ENCODE measurements at regions not wholly inside any gene's neighbourhood (a gene's known extent, or its start where the extent isn't known, plus 50 kb on each side); places are given as distances from the start of the nearest gene placed in this dataset.

- WGBS (ENCODE audit: low lambda C conversion rate), result 96% methylated on average over 2 of the region's 2 CpGs
- H3K4me3 ChIP-seq (ENCODE audit: low read depth in 2 of 2, low read length in 1 of 2), result no peak overlapping the region
- peak overlapping the region; percentile 8 to 99; a peak in 2 of 4 replicates for H3K27ac ChIP-seq (ENCODE audit: low read depth in 2 of 2, low read length in 1 of 2)
- H2AFZ ChIP-seq (ENCODE audit: low read depth), result no peak overlapping the region
- TF ChIP-seq GABPA (IDR thresholded peaks at IDR 0.05; ENCODE audit: low read depth), result no peak
- no peak for TF ChIP-seq USF1 (IDR thresholded peaks at IDR 0.05; ENCODE audit: borderline replicate concordance, low read depth)
- TF ChIP-seq MAX (IDR thresholded peaks at IDR 0.05; ENCODE audit: low read depth), result no peak
- no peak for TF ChIP-seq JUND (IDR thresholded peaks at IDR 0.05)
- no peak for TF ChIP-seq RFX5 (IDR thresholded peaks at IDR 0.05; ENCODE audit: low read length)
- TF ChIP-seq FOXM1 (IDR thresholded peaks at IDR 0.05; ENCODE audit: low read depth), result no peak
- no peak for TF ChIP-seq EP300 (IDR thresholded peaks at IDR 0.05; ENCODE audit: borderline replicate concordance in 1 of 2, low read depth in 1 of 2, low read length in 1 of 2)
- TF ChIP-seq RCOR1 (IDR thresholded peaks at IDR 0.05; ENCODE audit: low read length), result no peak
- no peak for TF ChIP-seq GATA2 (CRISPR knock-in tag; IDR thresholded peaks at IDR 0.05)
- TF ChIP-seq RXRA (IDR thresholded peaks at IDR 0.05; ENCODE audit: borderline replicate concordance, low read depth), result no peak
- no peak for TF ChIP-seq MXI1 (IDR thresholded peaks at IDR 0.05; ENCODE audit: low read depth, low read length)
- TF ChIP-seq POLR2AphosphoS5 (IDR thresholded peaks at IDR 0.05; ENCODE audit: low read depth, low read length), result no peak
- H3K4me1 ChIP-seq (ENCODE audit: control insufficient read depth in 1 of 2, insufficient read depth in 2 of 2, low read depth in 1 of 2, low read length in 1 of 2), result peaks cover 2 to 48% of the 10 kb centered on the region in 2 experiments
- no peak for DNase-seq
- H3K27me3 ChIP-seq (ENCODE audit: insufficient read depth), result no peaks in the 10 kb centered on the region
- no peaks in the 10 kb centered on the region for H4K20me1 ChIP-seq (ENCODE audit: insufficient read depth)
- H3K79me2 ChIP-seq (ENCODE audit: insufficient read depth), result no peaks in the 10 kb centered on the region
- H3K9me2 ChIP-seq, result no peaks in the 10 kb centered on the region
- CTCF ChIA-PET, result no interaction called here
- POLR2A ChIA-PET, result no interaction called here
- H3K36me3 ChIP-seq (replicated peaks in 1 of 2; ENCODE audit: control insufficient read depth in 1 of 2, insufficient read depth in 2 of 2, low read length in 1 of 2), result no peaks in the 10 kb centered on the region
- no peak overlapping the region for H3K9ac ChIP-seq
- no peak overlapping the region for H3K4me2 ChIP-seq
- no peaks in the 10 kb centered on the region for H3K9me3 ChIP-seq
- peaks cover 30% of the 10 kb centered on the region for H3F3A ChIP-seq (replicated peaks; ENCODE audit: insufficient read depth)
These were observed 84.0 kb upstream of the ITPRID2 start for GRCh38 chr2:181807526-181807925.

- POLR2A ChIA-PET, result no interaction called here
- CTCF ChIA-PET, result no interaction called here
- DNase-seq, result peak; percentile 1
- Histone ChIP-seq H3K27ac (ENCODE audit: low read depth in 2 of 2, low read length in 1 of 2) (peak overlapping the region; percentile 80 to 96), H3K9me3 (no peaks in the 10 kb centered on the region), H3K27me3 (ENCODE audit: insufficient read depth) (no peaks in the 10 kb centered on the region), H3K4me3 (ENCODE audit: low read depth in 2 of 2, low read length in 1 of 2) (peak overlapping the region in 1 of 2 experiments; percentile 28; a peak in 2 of 4 replicates), H3K36me3 (replicated peaks in 1 of 2; ENCODE audit: control insufficient read depth in 1 of 2, insufficient read depth in 2 of 2, low read length in 1 of 2) (no peaks in the 10 kb centered on the region), H3F3A (replicated peaks; ENCODE audit: insufficient read depth) (peaks cover 20% of the 10 kb centered on the region), H3K4me2 (peak overlapping the region; percentile 84), H3K9ac (peak overlapping the region; percentile 65; the same call in 1 of the 2 replicates), H2AFZ (ENCODE audit: low read depth) (peak overlapping the region; percentile 62; the same call in 1 of the 2 replicates), H3K4me1 (ENCODE audit: control insufficient read depth in 1 of 2, insufficient read depth in 2 of 2, low read depth in 1 of 2, low read length in 1 of 2) (peaks cover 2 to 41% of the 10 kb centered on the region in 2 experiments), H3K9me2 (no peaks in the 10 kb centered on the region), H3K79me2 (ENCODE audit: insufficient read depth) (no peaks in the 10 kb centered on the region), H4K20me1 (ENCODE audit: insufficient read depth) (no peaks in the 10 kb centered on the region)
- 36% methylated on average over 9 of the region's 9 CpGs for WGBS (ENCODE audit: low lambda C conversion rate)
- TF ChIP-seq USF1 (IDR thresholded peaks at IDR 0.05; ENCODE audit: borderline replicate concordance, low read depth) (no peak), EP300 (IDR thresholded peaks at IDR 0.05; ENCODE audit: borderline replicate concordance in 1 of 2, low read depth in 1 of 2, low read length in 1 of 2) (peak; percentile 40 to 97; a peak in 3 of 4 replicates), YY1 (IDR thresholded peaks at IDR 0.05; ENCODE audit: low read depth) (peak; percentile 52; the same call in 1 of the 2 replicates), SIN3A (IDR thresholded peaks at IDR 0.05; ENCODE audit: borderline replicate concordance, low read depth, low read length) (0 out of 2 replicates have a peak, but pooled peaks have one; percentile 52), GABPA (IDR thresholded peaks at IDR 0.05; ENCODE audit: low read depth) (0 out of 2 replicates have a peak, but pooled peaks have one; percentile 32), NFIC (IDR thresholded peaks at IDR 0.05; ENCODE audit: borderline replicate concordance) (peak; percentile 98), TAF1 (IDR thresholded peaks at IDR 0.05; ENCODE audit: borderline replicate concordance, low read depth, low read length) (no peak), IRF3 (IDR thresholded peaks at IDR 0.05; ENCODE audit: low read depth, low read length) (no peak), ZBTB33 (IDR thresholded peaks at IDR 0.05; ENCODE audit: borderline replicate concordance, low read depth) (peak; percentile 83), PBX3 (IDR thresholded peaks at IDR 0.05) (peak; percentile 85), MAX (IDR thresholded peaks at IDR 0.05; ENCODE audit: low read depth) (peak; percentile 75; the same call in 1 of the 2 replicates), POLR2AphosphoS5 (IDR thresholded peaks at IDR 0.05; ENCODE audit: low read depth, low read length) (peak; percentile 83)
These were observed 80.5 kb upstream of the ITPRID2 start for GRCh38 chr2:181810823-181811695.

Measured in SK-N-SH (cell line).